H9 (cell line): ENCODE measurements at regions not wholly inside any gene's neighbourhood (a gene's known extent, or its start where the extent isn't known, plus 50 kb on each side); places are given as distances from the start of the nearest gene placed in this dataset.
A peak's percentile ranks its signal among the peaks of the same experiment; 100 is the strongest.

Experiments used
- DNase-seq: peaks from one replicate; pipeline ENCODE4 v3.0.0-alpha.2; 2017
- H2AFZ ChIP-seq: one replicate; pipeline ENCODE4 v1.6.1; 2013; ENCODE audit warnings: mild to moderate bottlenecking, low read length, control low read depth, moderate library complexity
- H2AK5ac ChIP-seq: 2 replicates; pipeline ENCODE4 v1.6.1; 2013; ENCODE audit warnings: low read length, control low read depth, mixed read lengths; ENCODE audit not compliant: insufficient read length
- H2BK120ac ChIP-seq: one replicate; pipeline ENCODE4 v1.6.1; 2013; ENCODE audit warnings: low read depth, mild to moderate bottlenecking, low read length, control low read depth, inconsistent platforms; ENCODE audit not compliant: poor library complexity, severe bottlenecking
- H2BK12ac ChIP-seq: 2 replicates; pipeline ENCODE4 v1.6.1; 2013; ENCODE audit warnings: low read length, control low read depth, mixed read lengths, low read depth; ENCODE audit not compliant: insufficient read length
- H2BK15ac ChIP-seq: 2 replicates; pipeline ENCODE4 v1.6.1; 2013; ENCODE audit warnings: low read depth, low read length, control low read depth
- H2BK20ac ChIP-seq: one replicate; pipeline ENCODE4 v1.6.1; 2013; ENCODE audit warnings: low read depth, mild to moderate bottlenecking, low read length, control low read depth, inconsistent platforms; ENCODE audit not compliant: poor library complexity, severe bottlenecking
- H2BK5ac ChIP-seq: 2 replicates; pipeline ENCODE4 v1.6.1; 2013; ENCODE audit warnings: low read length, control low read depth, mixed read lengths; ENCODE audit not compliant: insufficient read length
- H3K14ac ChIP-seq: 2 replicates; pipeline ENCODE4 v1.6.1; 2013; ENCODE audit warnings: low read length, control low read depth; ENCODE audit not compliant: insufficient read depth
- H3K18ac ChIP-seq: 2 replicates; pipeline ENCODE4 v1.6.1; 2013; ENCODE audit warnings: low read depth, mild to moderate bottlenecking, mixed read lengths, low read length, control low read depth; ENCODE audit not compliant: insufficient read length
- H3K23ac ChIP-seq: 2 replicates; pipeline ENCODE4 v1.6.1; 2013; ENCODE audit warnings: low read length, control low read depth, mixed read lengths, low read depth; ENCODE audit not compliant: insufficient read length
- H3K23me2 ChIP-seq: 2 replicates; pipeline ENCODE4 v1.6.1; 2013; ENCODE audit warnings: low read depth, mild to moderate bottlenecking, mixed read lengths, low read length, control low read depth; ENCODE audit not compliant: insufficient read length, poor library complexity, severe bottlenecking
- H3K27ac ChIP-seq: 2 replicates; pipeline ENCODE4 v1.5.1; 2013; ENCODE audit warnings: low read length, control low read depth, mixed read lengths, low read depth; ENCODE audit not compliant: insufficient read length
- H3K27me3 ChIP-seq: 2 replicates; pipeline ENCODE4 v1.6.1; 2013; ENCODE audit warnings: low read length, control low read depth, inconsistent platforms; ENCODE audit not compliant: insufficient read depth
- H3K4ac ChIP-seq: 2 replicates; pipeline ENCODE4 v1.6.1; 2013; ENCODE audit warnings: low read depth, mild to moderate bottlenecking, control low read depth, inconsistent platforms, low read length, moderate library complexity
- H3K4me1 ChIP-seq: 2 replicates; pipeline ENCODE4 v1.6.1; 2013; ENCODE audit warnings: low read length, control low read depth, inconsistent platforms; ENCODE audit not compliant: insufficient read depth
- H3K4me2 ChIP-seq: 2 replicates; pipeline ENCODE4 v1.6.1; 2013; ENCODE audit warnings: low read length, control low read depth, mixed read lengths; ENCODE audit not compliant: insufficient read length, insufficient read depth
- H3K56ac ChIP-seq: 2 replicates; pipeline ENCODE4 v1.6.1; 2013; ENCODE audit warnings: low read depth, mild to moderate bottlenecking, mixed read lengths, low read length, control low read depth; ENCODE audit not compliant: insufficient read length
- H3K79me1 ChIP-seq: 2 replicates; pipeline ENCODE4 v1.6.1; 2013; ENCODE audit warnings: low read depth, mild to moderate bottlenecking, moderate library complexity, low read length, control low read depth, inconsistent platforms; ENCODE audit not compliant: insufficient read depth, poor library complexity, severe bottlenecking
- H3K79me2 ChIP-seq: 2 replicates; pipeline ENCODE4 v1.6.1; 2013; ENCODE audit warnings: low read length, control low read depth, inconsistent platforms; ENCODE audit not compliant: insufficient read depth
- H3K9ac ChIP-seq: 2 replicates; pipeline ENCODE4 v1.6.1; 2013; ENCODE audit warnings: low read length, control low read depth, mixed read lengths; ENCODE audit not compliant: insufficient read length; ENCODE audit errors: extremely low read depth
- H3K9me3 ChIP-seq: one replicate; pipeline ENCODE4 v1.6.1; 2013; ENCODE audit warnings: low read depth, low read length, inconsistent platforms; ENCODE audit not compliant: control insufficient read depth
- H3T11ph ChIP-seq: one replicate; pipeline ENCODE4 v1.6.1; 2013; ENCODE audit warnings: mild to moderate bottlenecking, low read length, control low read depth, inconsistent platforms
- H4K20me1 ChIP-seq: one replicate; pipeline ENCODE4 v1.6.1; 2013; ENCODE audit not compliant: control insufficient read depth, insufficient read length, insufficient read depth
- H4K5ac ChIP-seq: 2 replicates; pipeline ENCODE4 v1.6.1; 2013; ENCODE audit warnings: low read depth, mild to moderate bottlenecking, mixed read lengths, low read length, control low read depth; ENCODE audit not compliant: insufficient read length
- H4K8ac ChIP-seq: replicated peaks from 2 replicates; pipeline ENCODE4 v1.6.1; 2013; ENCODE audit warnings: low read length, control low read depth, mixed read lengths, low read depth; ENCODE audit not compliant: insufficient read length
- H4K91ac ChIP-seq: 2 replicates; pipeline ENCODE4 v1.6.1; 2013; ENCODE audit warnings: low read depth, mild to moderate bottlenecking, moderate library complexity, mixed read lengths, low read length, control low read depth; ENCODE audit not compliant: insufficient read length
- H3K27ac Mint-ChIP-seq, 3 experiments: 2 replicates in 2 of 3; 3 replicates in 1 of 3; pipeline ENCODE4 v1.8.0; 2020 to 2021; ENCODE audit warnings: mixed read lengths in 3 of 3, mild to moderate bottlenecking in 1 of 3, moderate library complexity in 1 of 3
- H3K27me3 Mint-ChIP-seq: 2 replicates; pipeline ENCODE4 v1.8.0; 2021; ENCODE audit warnings: low read depth, mild to moderate bottlenecking, moderate library complexity, mixed read lengths
- H3K36me3 Mint-ChIP-seq, 3 experiments: 2 replicates in 2 of 3; 3 replicates in 1 of 3; pipeline ENCODE4 v1.8.0; 2020 to 2021; ENCODE audit warnings: low read depth in 3 of 3, mixed read lengths in 3 of 3; ENCODE audit not compliant: insufficient read depth in 1 of 3
- H3K4me1 Mint-ChIP-seq, 2 experiments: 2 replicates each; pipeline ENCODE4 v1.8.0; 2020; ENCODE audit warnings: mixed read lengths in 2 of 2
- H3K4me3 Mint-ChIP-seq, 2 experiments: 2 replicates in 1 of 2; 3 replicates in 1 of 2; pipeline ENCODE4 v1.8.0; 2020 to 2021; ENCODE audit warnings: mild to moderate bottlenecking in 2 of 2, mixed read lengths in 2 of 2, moderate library complexity in 1 of 2
- H3K9me3 Mint-ChIP-seq, 2 experiments: 2 replicates in 1 of 2; 3 replicates in 1 of 2; pipeline ENCODE4 v1.8.0; 2020; ENCODE audit warnings: mild to moderate bottlenecking in 2 of 2, mixed read lengths in 2 of 2, moderate library complexity in 1 of 2
- CTCF ChIP-seq: fragments of 200-600 bp; sonication (generic); conservative IDR thresholded peaks from 3 replicates; pipeline ENCODE4 v1.8.0; 2021; ENCODE audit warnings: antibody characterized with exemption, mild to moderate bottlenecking
- WGBS: extraction: QIAGEN DNeasy Blood & Tissue Kit; methylation state at CpG from one replicate; pipeline ENCODE4 v1.1.7; 2013; ENCODE audit warnings: missing lambda C conversion rate, low lambda C conversion rate, mixed read lengths; ENCODE audit not compliant: insufficient read length; ENCODE audit errors: extremely low coverage; 5-methylcytosine and 5-hydroxymethylcytosine counted together

GRCh38 chr20:51305316-51306052 is 237.0 kb downstream of the NFATC2 start:
- Mint-ChIP-seq H3K27ac (peak overlapping the region; percentile 81 to 97 (median 95)), H3K27me3 (peaks cover 15% of the 10 kb centered on the region), H3K4me1 (peaks cover 44 to 52% of the 10 kb centered on the region in 2 experiments), H3K4me3 (peak overlapping the region in 1 of 2 experiments; percentile 44; a peak in 3 of 5 replicates), H3K9me3 (peaks cover 38 to 41% of the 10 kb centered on the region in 2 experiments), H3K36me3 (peaks cover 19 to 50% (median 23%) of the 10 kb centered on the region in 3 experiments)
- no peak overlapping the region for H3K9ac ChIP-seq
- H4K20me1 ChIP-seq, result no peaks in the 10 kb centered on the region
- no peak overlapping the region for H2BK5ac ChIP-seq
- no peak overlapping the region for H3T11ph ChIP-seq
- no peaks in the 10 kb centered on the region for H3K79me1 ChIP-seq
- no peak overlapping the region for H2AK5ac ChIP-seq
- no peaks in the 10 kb centered on the region for H3K23me2 ChIP-seq
- no peaks in the 10 kb centered on the region for H3K79me2 ChIP-seq
- H3K56ac ChIP-seq, result no peak overlapping the region
- H2BK12ac ChIP-seq, result no peak overlapping the region
- no peak overlapping the region for H4K8ac ChIP-seq
- H3K9me3 ChIP-seq, result peaks cover 34% of the 10 kb centered on the region
- H3K27me3 ChIP-seq, result no peaks in the 10 kb centered on the region; the same call in 1 of the 2 replicates
- DNase-seq, result peak; percentile 62
- no peak overlapping the region for H2BK20ac ChIP-seq
- no peak overlapping the region for H2BK120ac ChIP-seq
- H3K18ac ChIP-seq, result no peak overlapping the region
- no peak overlapping the region for H3K27ac ChIP-seq
- H4K91ac ChIP-seq, result no peak overlapping the region
- no peak overlapping the region for H3K14ac ChIP-seq
- no peak overlapping the region for H3K4ac ChIP-seq
- H4K5ac ChIP-seq, result no peak overlapping the region
- H3K23ac ChIP-seq, result no peak overlapping the region
- no CpG with 5 or more reads among the region's 6 CpGs for WGBS
- TF ChIP-seq CTCF, result no peak
- no peak overlapping the region for H2AFZ ChIP-seq
- no peak overlapping the region for H3K4me2 ChIP-seq
- H2BK15ac ChIP-seq, result no peak overlapping the region
- H3K4me1 ChIP-seq, result peaks cover 3% of the 10 kb centered on the region; the same call in 1 of the 2 replicates
